ENCODE measurements at regions not wholly inside any gene's neighbourhood (a gene's known extent, or its start where the extent isn't known, plus 50 kb on each side); places are given as distances from the start of the nearest gene placed in this dataset.

DNA sequence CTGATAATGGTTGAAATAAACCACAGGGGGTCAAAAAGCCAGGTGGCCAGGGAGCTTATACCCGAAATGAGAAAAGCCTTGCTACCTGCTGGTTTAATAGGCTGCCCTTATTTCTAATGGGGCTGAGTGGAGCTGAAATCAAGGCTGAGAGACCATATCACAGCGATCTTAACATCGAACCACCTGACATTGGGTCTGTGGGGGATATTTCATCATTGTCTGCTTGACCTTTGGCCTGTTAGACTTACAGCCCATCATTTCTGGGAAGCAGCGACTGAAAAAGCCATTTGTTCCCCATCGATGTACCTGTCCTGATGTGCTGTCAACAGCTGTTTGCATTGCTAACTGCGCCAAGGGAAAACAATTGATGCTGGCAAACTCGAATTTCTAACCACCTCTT, 199.7 kb upstream of the SLC14A2 start:
- H3K4me2 ChIP-seq (ENCODE audit: low read length) = no peak overlapping the region
- no peaks in the 10 kb centered on the region for H3K79me2 ChIP-seq (ENCODE audit: low read length)
- no peaks in the 10 kb centered on the region for H3K36me3 ChIP-seq (ENCODE audit: low read depth, low read length)
- no peaks in the 10 kb centered on the region for H3K9me3 ChIP-seq (ENCODE audit: low read length)
- H3K4me1 ChIP-seq (ENCODE audit: insufficient read depth, low read length) = 0 out of 2 replicates have a peak, but pooled peaks cover 5% of the 10 kb centered on the region
- BruUV-seq (replicated peaks) = no TSS peak
- no peak overlapping the region for H3K9ac ChIP-seq (ENCODE audit: low read length)
- no peak overlapping the region for H3K4me3 ChIP-seq (ENCODE audit: low read length)
- DNase-seq (no peak), ATAC-seq (no peak)
- H4K20me1 ChIP-seq (ENCODE audit: low read length) = no peaks in the 10 kb centered on the region
- intact Hi-C loops (cut with micrococcal nuclease) = no loop called here
- ChIA-PET CTCF (no interaction called here), POLR2A (ENCODE audit: unreplicated experiment) (no interaction called here)
- no peak overlapping the region for H2AFZ ChIP-seq (ENCODE audit: low read length)
- no peak overlapping the region for H3K27ac ChIP-seq (ENCODE audit: low read length)
- no peaks in the 10 kb centered on the region for H3K27me3 ChIP-seq (ENCODE audit: low read length)
- TF ChIP-seq CTCF (conservative IDR thresholded peaks at IDR 0.05; ENCODE audit: low read depth, low read length) (no peak), EZH2phosphoT487 (IDR thresholded peaks at IDR 0.05; ENCODE audit: borderline replicate concordance, low read length) (no peak), EZH2 (IDR thresholded peaks at IDR 0.05; ENCODE audit: low read length, unreplicated experiment) (no peak)
- H3F3A ChIP-seq (ENCODE audit: low read length, unreplicated experiment) = no peaks in the 10 kb centered on the region
- no peaks in the 10 kb centered on the region for H3K9me2 ChIP-seq (replicated peaks; ENCODE audit: low read length)

DNA sequence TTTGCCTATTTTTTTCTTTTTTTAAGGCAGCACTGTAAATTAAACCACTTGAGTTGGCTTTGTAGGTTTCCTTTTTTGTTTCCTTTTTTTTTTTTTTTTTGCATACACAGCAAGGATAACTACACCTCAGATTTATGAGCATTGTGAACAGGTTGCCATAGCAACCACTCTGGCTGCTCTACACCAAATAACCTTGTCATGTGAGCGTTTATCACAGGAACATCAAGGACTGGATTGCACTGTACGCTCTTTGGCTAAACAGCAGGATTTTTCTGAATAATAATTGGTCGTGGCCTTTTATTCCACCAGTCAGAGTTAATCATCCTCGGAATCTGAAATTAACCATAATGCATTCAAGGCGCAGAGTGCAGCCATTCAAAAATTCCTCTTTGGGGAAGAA, 199.1 kb upstream of the SLC14A2 start:
- no peaks in the 10 kb centered on the region for H3K9me2 ChIP-seq (replicated peaks; ENCODE audit: low read length)
- H3K4me1 ChIP-seq (ENCODE audit: insufficient read depth, low read length) = 0 out of 2 replicates have a peak, but pooled peaks cover 5% of the 10 kb centered on the region
- H4K20me1 ChIP-seq (ENCODE audit: low read length) = no peaks in the 10 kb centered on the region
- H3K79me2 ChIP-seq (ENCODE audit: low read length) = no peaks in the 10 kb centered on the region
- POLR2A ChIA-PET (ENCODE audit: unreplicated experiment) = no interaction called here
- H3F3A ChIP-seq (ENCODE audit: low read length, unreplicated experiment) = no peaks in the 10 kb centered on the region
- no peak overlapping the region for H3K9ac ChIP-seq (ENCODE audit: low read length)
- CTCF ChIA-PET = no interaction called here
- no peak overlapping the region for H3K4me3 ChIP-seq (ENCODE audit: low read length)
- no peak for DNase-seq
- BruUV-seq (replicated peaks) = no TSS peak
- H3K27me3 ChIP-seq (ENCODE audit: low read length) = no peaks in the 10 kb centered on the region
- no peak overlapping the region for H2AFZ ChIP-seq (ENCODE audit: low read length)
- intact Hi-C loops (cut with micrococcal nuclease) = no loop called here
- no peaks in the 10 kb centered on the region for H3K9me3 ChIP-seq (ENCODE audit: low read length)
- no peak overlapping the region for H3K4me2 ChIP-seq (ENCODE audit: low read length)
- no peaks in the 10 kb centered on the region for H3K36me3 ChIP-seq (ENCODE audit: low read depth, low read length)
- H3K27ac ChIP-seq (ENCODE audit: low read length) = no peak overlapping the region
- ATAC-seq = no peak
- no peak for TF ChIP-seq EZH2phosphoT487 (IDR thresholded peaks at IDR 0.05; ENCODE audit: borderline replicate concordance, low read length)
- no peak for TF ChIP-seq CTCF (conservative IDR thresholded peaks at IDR 0.05; ENCODE audit: low read depth, low read length)
- no peak for TF ChIP-seq EZH2 (IDR thresholded peaks at IDR 0.05; ENCODE audit: low read length, unreplicated experiment)

GRCh38 chr18:45417392-45417791, 197.9 kb upstream of the SLC14A2 start:
- H2AFZ ChIP-seq (ENCODE audit: low read length) = no peak overlapping the region
- ATAC-seq (no peak), DNase-seq (no peak)
- H3K79me2 ChIP-seq (ENCODE audit: low read length) = no peaks in the 10 kb centered on the region
- CTCF ChIA-PET = no interaction called here
- no peak overlapping the region for H3K4me2 ChIP-seq (ENCODE audit: low read length)
- H3K36me3 ChIP-seq (ENCODE audit: low read depth, low read length) = no peaks in the 10 kb centered on the region
- H4K20me1 ChIP-seq (ENCODE audit: low read length) = no peaks in the 10 kb centered on the region
- POLR2A ChIA-PET (ENCODE audit: unreplicated experiment) = no interaction called here
- TF ChIP-seq EZH2phosphoT487 (IDR thresholded peaks at IDR 0.05; ENCODE audit: borderline replicate concordance, low read length) (no peak), CTCF (conservative IDR thresholded peaks at IDR 0.05; ENCODE audit: low read depth, low read length) (no peak), EZH2 (IDR thresholded peaks at IDR 0.05; ENCODE audit: low read length, unreplicated experiment) (no peak)
- no TSS peak for BruUV-seq (replicated peaks)
- no peaks in the 10 kb centered on the region for H3K9me2 ChIP-seq (replicated peaks; ENCODE audit: low read length)
- no peak overlapping the region for H3K9ac ChIP-seq (ENCODE audit: low read length)
- no peaks in the 10 kb centered on the region for H3K27me3 ChIP-seq (ENCODE audit: low read length)
- H3F3A ChIP-seq (ENCODE audit: low read length, unreplicated experiment) = no peaks in the 10 kb centered on the region
- intact Hi-C loops (cut with micrococcal nuclease) = no loop called here
- 0 out of 2 replicates have a peak, but pooled peaks cover 3% of the 10 kb centered on the region for H3K4me1 ChIP-seq (ENCODE audit: insufficient read depth, low read length)
- no peak overlapping the region for H3K27ac ChIP-seq (ENCODE audit: low read length)
- H3K4me3 ChIP-seq (ENCODE audit: low read length) = no peak overlapping the region
- H3K9me3 ChIP-seq (ENCODE audit: low read length) = no peaks in the 10 kb centered on the region

Data from PC-3 (cell line).